Heart right ventricle (tissue), 16 donors: ENCODE measurements at regions not wholly inside any gene's neighbourhood (a gene's known extent, or its start where the extent isn't known, plus 50 kb on each side); places are given as distances from the start of the nearest gene placed in this dataset.

Experiments used
- ATAC-seq, 8 donors: fragments of 200-7000 bp; cut with Tn5 transposase; one replicate each; pipeline ENCODE4 v1.9.1; 2020; ENCODE audit warnings: mild to moderate bottlenecking in 8 of 8, moderate library complexity in 8 of 8, moderate number of reproducible peaks in 1 of 8
- DNase-seq, 2 donors: peaks; one replicate each; pipeline ENCODE4 v3.0.0-alpha.2; 2020
- H3K27ac ChIP-seq, 10 donors: fragments of 200-600 bp; sonication (generic) in 2 of 10; one replicate each; pipeline versions ENCODE4 v1.5.0 to v1.8.0; 2020 to 2022; ENCODE audit warnings: mild to moderate bottlenecking in 3 of 10
- H3K27me3 ChIP-seq, 7 donors: fragments of 200-600 bp; one replicate each; pipeline ENCODE4 v1.8.0; 2021 to 2022; ENCODE audit warnings: mild to moderate bottlenecking in 2 of 7
- H3K36me3 ChIP-seq, 9 donors: fragments of 200-600 bp; sonication (generic) in 1 of 9; one replicate each; pipeline versions ENCODE4 v1.5.0 to v1.8.0; 2020 to 2022; ENCODE audit warnings: mild to moderate bottlenecking in 2 of 9
- H3K4me1 ChIP-seq, 9 donors: fragments of 200-600 bp; sonication (generic) in 1 of 9; one replicate each; pipeline versions ENCODE4 v1.5.0 to v1.8.0; 2020 to 2022; ENCODE audit warnings: mild to moderate bottlenecking in 4 of 9
- H3K4me3 ChIP-seq, 10 donors: fragments of 200-600 bp; sonication (generic) in 2 of 10; one replicate each; pipeline versions ENCODE4 v1.5.0 to v1.8.0; 2020 to 2022; ENCODE audit warnings: mild to moderate bottlenecking in 7 of 10, moderate library complexity in 2 of 10
- H3K9me3 ChIP-seq, 11 donors: fragments of 200-600 bp in 10 of 11; sonication (generic) in 2 of 11; one replicate each; pipeline versions ENCODE4 v1.5.0 to v1.8.0; 2013 to 2022; ENCODE audit warnings: mild to moderate bottlenecking in 2 of 11, control low read depth in 1 of 11, moderate library complexity in 1 of 11
- CTCF ChIP-seq, 9 donors: fragments of 200-600 bp; sonication (generic) in 2 of 9; IDR thresholded peaks; one replicate each; pipeline versions ENCODE4 v1.5.0 to v1.8.0; 2021 to 2022; ENCODE audit warnings: antibody characterized with exemption in 9 of 9, mild to moderate bottlenecking in 5 of 9, moderate library complexity in 1 of 9
- WGBS, 2 donors: extraction: QIAGEN DNeasy Blood & Tissue Kit; methylation state at CpG; one replicate each; pipeline ENCODE4 v1.1.7; 2013; ENCODE audit warnings: inconsistent platforms in 1 of 2; 5-methylcytosine and 5-hydroxymethylcytosine counted together
- intact Hi-C, 10 donors: fragments of 100-400 bp; cut with DNase I; formaldehyde crosslinking; loops; one replicate each; pipeline versions ENCODE4 v1.11.1 to v1.14.2; 2022
- donor health status: Arrhythmogenic right ventricular cardiomyopathy.
- donor health status: ischemic (EF 13 %, LVEDD 7.1; RV severe dilation, severe dysfunction).
- donor health status: healthy with polysubstance abuse.
- donor health status: DM: no; HTN: yes; CAD: no.
- donor health status: DM: no; HTN: no; CAD: no.
- donor health status: ischemic (EF 25% LVEDD 6.9; RV normal size, moderate dysfunction).
- donor health status: ischemic (EF 25% LVEDD 5.7; RV mildly dilated, moderate dysfunction).
- donor health status: healthy.
- donor health status: DM: yes; HTN: yes; CAD: no.
- donor health status: Ischemic cardiomyopathy.
- donor health status: ischemic (EF 35%, LVEDD 5.7; RV mildly dilated, moderate dysfunction).
- donor health status: nonischemic (EF 11% LVEDD 7.7; RV severe dilation, severe dysfunction).
- donor health status: DM: yes; HTN: yes; CAD: no.
- donor health status: PGD.
- donor health status: ischemic (EF 29% LVEDD 5.4; RV normal size, mild dysfunction).
- donor health status: nonischemic (EF 23%, LVEDD 6.1; RV moderate dilation, normal function).

DNA sequence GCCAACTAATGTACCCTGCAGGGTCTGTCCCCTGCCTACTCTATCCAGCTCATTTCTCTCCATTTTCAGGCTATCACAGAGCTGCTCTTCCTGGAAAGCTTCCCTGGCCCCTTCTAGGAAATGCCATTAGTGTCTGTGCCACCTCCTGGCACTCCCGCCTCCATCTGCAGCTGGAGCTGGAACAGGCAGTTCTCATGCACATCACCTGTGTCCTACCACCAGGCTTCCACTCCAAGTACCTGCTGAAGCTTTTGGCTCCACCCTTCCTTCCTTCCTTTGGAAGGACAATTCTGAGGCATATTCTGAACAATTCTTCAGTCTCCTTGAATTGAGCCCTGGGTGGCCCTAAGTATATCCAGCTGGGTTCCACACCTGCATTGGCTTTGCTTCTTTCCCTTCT lies 156.2 kb upstream of the ZNF618 start:
- DNase-seq: no peak
- intact Hi-C loops: no loop called here
- no peak for ATAC-seq
- Histone ChIP-seq H3K27me3 (peaks cover 0 to 11% (median 0%) of the 10 kb centered on the region in 7 donors), H3K4me1 (no peaks in the 10 kb centered on the region), H3K27ac (no peak overlapping the region), H3K4me3 (no peak overlapping the region), H3K9me3 (peaks cover 0 to 38% (median 7%) of the 10 kb centered on the region in 11 donors), H3K36me3 (no peaks in the 10 kb centered on the region)
- WGBS, 2 donors: 80 to 86% methylated on average over 1 of the region's 1 CpG
- no peak for TF ChIP-seq CTCF (IDR thresholded peaks at IDR 0.05)

DNA sequence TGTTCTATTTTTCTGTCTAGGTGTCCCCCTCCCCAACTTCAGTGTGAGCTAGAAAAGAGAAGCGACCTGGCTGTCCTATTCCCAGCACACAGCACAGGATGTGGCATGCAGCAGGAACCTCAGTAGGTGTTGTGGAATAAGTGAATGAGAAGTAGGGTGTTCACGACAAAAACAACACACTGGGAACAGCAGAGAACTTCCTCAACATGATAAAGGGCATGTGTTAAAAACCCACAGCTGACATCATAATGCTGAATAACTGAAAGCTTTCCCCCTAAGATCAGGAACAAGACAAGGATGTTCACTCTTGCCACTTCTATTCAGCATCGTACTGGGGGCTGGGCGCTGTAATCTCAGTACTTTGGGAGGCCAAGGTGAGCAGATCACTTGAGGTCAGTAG lies 155.6 kb upstream of the ZNF618 start:
- peaks cover 0 to 11% (median 0%) of the 10 kb centered on the region in 7 donors for H3K27me3 ChIP-seq
- no peaks in the 10 kb centered on the region for H3K4me1 ChIP-seq
- intact Hi-C loops: no loop called here
- no peaks in the 10 kb centered on the region for H3K36me3 ChIP-seq
- 47 to 52% methylated on average over 4 of the region's 4 CpGs for WGBS, 2 donors
- peaks cover 0 to 38% (median 7%) of the 10 kb centered on the region in 11 donors for H3K9me3 ChIP-seq
- no peak for TF ChIP-seq CTCF (IDR thresholded peaks at IDR 0.05)
- no peak for DNase-seq
- no peak for ATAC-seq
- no peak overlapping the region for H3K4me3 ChIP-seq
- no peak overlapping the region for H3K27ac ChIP-seq

DNA sequence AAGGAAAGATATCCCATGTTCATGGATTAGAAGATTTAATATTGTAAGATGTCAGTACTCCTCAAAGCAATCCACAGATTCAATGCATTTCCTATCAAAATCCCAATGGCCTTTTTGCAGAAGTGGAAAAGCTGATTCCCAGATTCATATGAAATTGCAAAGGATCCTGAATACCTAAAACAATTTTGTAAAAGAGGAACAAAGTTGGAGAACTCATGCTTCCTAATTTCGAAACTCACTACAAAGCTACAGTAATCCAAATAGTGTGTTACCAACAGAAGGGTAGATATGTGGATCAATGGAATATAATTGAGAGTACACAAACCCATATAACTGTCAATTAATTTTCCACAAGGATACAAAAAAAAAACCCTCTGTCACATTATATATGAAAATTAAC lies 154.3 kb upstream of the ZNF618 start:
- Histone ChIP-seq H3K27me3 (peaks cover 0 to 11% (median 0%) of the 10 kb centered on the region in 7 donors), H3K4me1 (no peaks in the 10 kb centered on the region), H3K9me3 (peaks cover 0 to 28% (median 0%) of the 10 kb centered on the region in 11 donors), H3K4me3 (no peak overlapping the region), H3K27ac (no peak overlapping the region), H3K36me3 (no peaks in the 10 kb centered on the region)
- ATAC-seq (no peak), DNase-seq (no peak)
- intact Hi-C loops: no loop called here
- WGBS, 2 donors: 89 to 94% methylated on average over 1 of the region's 1 CpG
- no peak for TF ChIP-seq CTCF (IDR thresholded peaks at IDR 0.05)

GRCh38 chr9:113724202-113724601 lies 151.9 kb upstream of the ZNF618 start:
- DNase-seq: no peak
- no peak overlapping the region for H3K27ac ChIP-seq
- intact Hi-C loops: no loop called here
- H3K4me1 ChIP-seq: no peaks in the 10 kb centered on the region
- TF ChIP-seq CTCF (IDR thresholded peaks at IDR 0.05): no peak
- 81 to 82% methylated on average over 5 of the region's 6 CpGs for WGBS, 2 donors
- H3K27me3 ChIP-seq: peaks cover 0 to 6% (median 0%) of the 10 kb centered on the region in 7 donors
- H3K4me3 ChIP-seq: no peak overlapping the region
- no peaks in the 10 kb centered on the region for H3K36me3 ChIP-seq
- peaks cover 0 to 35% (median 6%) of the 10 kb centered on the region in 11 donors for H3K9me3 ChIP-seq
- ATAC-seq: no peak
